K562 (cell line): ENCODE measurements at regions not wholly inside any gene's neighbourhood (a gene's known extent, or its start where the extent isn't known, plus 50 kb on each side); places are given as distances from the start of the nearest gene placed in this dataset.

Experiments used
- ATAC-seq: fragments of 200-7000 bp; cut with Tn5 transposase; 3 replicates; pipeline ENCODE4 v1.9.1; 2020; ENCODE audit warnings: moderate library complexity
- BruUV-seq: library from RNA; stranded (reverse); fragments of 400-500 nt; replicated peaks from 2 replicates; lab custom pipeline; 2021; lab: Mats Ljungman, UMichigan
- CTCF ChIA-PET: fragments of 300-600 bp; formaldehyde crosslinking; extraction: SDS; loops from one replicate; lab custom pipeline; 2021; ENCODE audit warnings: low intra/inter-chr PET ratio; lab: Yijun Ruan, JAX
- POLR2A ChIA-PET: fragments of 300-600, 350-650 bp; sonication (Branson Sonifier 250); formaldehyde crosslinking; extraction: SDS; loops from one replicate; lab custom pipeline; 2021; ENCODE audit warnings: antibody characterized with exemption, inconsistent platforms; lab: Yijun Ruan, JAX
- DNase-seq, 4 experiments: peaks; one replicate each; pipeline versions ENCODE4 v3.0.0 to v3.0.0-alpha.2; 2011 to 2018; ENCODE audit warnings: low spot score in 3 of 4, mixed read lengths in 3 of 4; ENCODE audit errors: extremely low read depth in 1 of 4
- FAIRE-seq: peaks from 2 replicates; lab custom pipeline; 2011; peaks lifted over from hg19 to GRCh38; lab: Jason Lieb, UNC
- H2AFZ ChIP-seq: 2 replicates; pipeline ENCODE4 v1.6.0; 2011; ENCODE audit warnings: low read depth, low read length, control low read depth, inconsistent platforms
- H3K27ac ChIP-seq: fragments of 200-600 bp; 3 replicates; pipeline ENCODE4 v1.8.0; 2011; ENCODE audit warnings: low read depth, mild to moderate bottlenecking, control low read depth, inconsistent platforms, low read length, moderate library complexity, mixed read lengths; ENCODE audit errors: extremely low read depth
- H3K27me3 ChIP-seq, 2 experiments: fragments of 300-600 bp in 1 of 2; 2 replicates in 1 of 2; 3 replicates in 1 of 2; pipeline versions ENCODE4 v1.6.0 to v1.8.0; 2011; ENCODE audit warnings: inconsistent platforms in 2 of 2, low read length in 2 of 2, mild to moderate bottlenecking in 1 of 2, mixed read lengths in 1 of 2, moderate library complexity in 1 of 2; ENCODE audit not compliant: control insufficient read depth in 2 of 2, insufficient read depth in 2 of 2
- H3K36me3 ChIP-seq: fragments of 300-600 bp; 3 replicates; pipeline ENCODE4 v1.8.0; 2011; ENCODE audit warnings: mild to moderate bottlenecking, low read length, inconsistent platforms; ENCODE audit not compliant: control insufficient read depth, insufficient read depth
- H3K4me1 ChIP-seq, 2 experiments: fragments of 200-600 bp in 1 of 2; replicated peaks in 1 of 2; 2 replicates in 1 of 2; 3 replicates in 1 of 2; pipeline versions ENCODE4 v1.5.1 to v1.8.0; 2011; ENCODE audit warnings: inconsistent platforms in 2 of 2, low read length in 2 of 2, mild to moderate bottlenecking in 1 of 2, mixed read lengths in 1 of 2, moderate library complexity in 1 of 2; ENCODE audit not compliant: control insufficient read depth in 2 of 2, insufficient read depth in 2 of 2
- H3K4me2 ChIP-seq: 2 replicates; pipeline ENCODE4 v1.6.1; 2011; ENCODE audit warnings: low read length, control low read depth, inconsistent platforms, mixed read lengths; ENCODE audit not compliant: insufficient read depth
- H3K4me3 ChIP-seq: fragments of 200-600 bp; sonication (generic), shearing (Covaris generic); 2 replicates; pipeline ENCODE4 v1.5.1; 2016; ENCODE audit warnings: control low read depth, inconsistent platforms
- H3K79me2 ChIP-seq: fragments of 200-600 bp; 3 replicates; pipeline ENCODE4 v1.8.0; 2011; ENCODE audit warnings: low read length, inconsistent platforms; ENCODE audit not compliant: control insufficient read depth, insufficient read depth
- H3K9ac ChIP-seq, 2 experiments: 2 replicates each; pipeline versions ENCODE4 v1.6.0 to v1.6.1; 2011; ENCODE audit warnings: low read depth in 2 of 2, low read length in 2 of 2, control low read depth in 1 of 2, inconsistent platforms in 1 of 2, mild to moderate bottlenecking in 1 of 2, mixed read lengths in 1 of 2; ENCODE audit not compliant: insufficient read depth in 1 of 2
- H3K9me1 ChIP-seq: one replicate; pipeline ENCODE4 v1.6.0; 2011; ENCODE audit warnings: inconsistent platforms, mild to moderate bottlenecking, low read length, moderate library complexity; ENCODE audit not compliant: control insufficient read depth, insufficient read depth
- H3K9me3 ChIP-seq: replicated peaks from 2 replicates; pipeline ENCODE4 v1.5.1; 2011; ENCODE audit warnings: low read depth, low read length, inconsistent platforms; ENCODE audit not compliant: control insufficient read depth, insufficient read depth
- H4K20me1 ChIP-seq: replicated peaks from 2 replicates; pipeline ENCODE4 v1.6.1; 2011; ENCODE audit warnings: low read length, inconsistent platforms, mixed read lengths; ENCODE audit not compliant: control insufficient read depth, insufficient read depth
- DMBX1 ChIP-seq: fragments of 250-450 bp; sonication (Bioruptor Pico); IDR thresholded peaks from 2 replicates; pipeline ENCODE4 v1.8.0; 2022; ENCODE audit warnings: inconsistent platforms, mild to moderate bottlenecking, moderate library complexity, borderline replicate concordance
- ZNF740 ChIP-seq, 3 experiments: fragments of 200-800 bp in 1 of 3; sonication (Bioruptor generic) in 1 of 3; sonication (generic) in 1 of 3; formaldehyde crosslinking in 1 of 3; IDR thresholded peaks; 2 replicates each; pipeline versions ENCODE4 v1.6.1 to v1.8.0; 2016 to 2022; ENCODE audit warnings: mild to moderate bottlenecking in 2 of 3, missing compliant biosample characterization in 2 of 3, missing genetic modification characterization in 2 of 3, missing genetic modification reagents in 1 of 3
- WGBS: fragments of 100-300 bp; shearing (Covaris generic); methylation state at CpG from one replicate; pipeline ENCODE4 v1.1.6; 2016; ENCODE audit warnings: low coverage, mixed read lengths; ENCODE audit not compliant: insufficient coverage; ENCODE audit errors: missing lambda C conversion rate; 5-methylcytosine and 5-hydroxymethylcytosine counted together
- in situ Hi-C: fragments of 300-500 bp; cut with MboI; formaldehyde crosslinking; loops from 4 replicates; pipeline ENCODE4 v1.15.0; 2018; ENCODE audit warnings: inconsistent platforms, mixed read lengths
- intact Hi-C: fragments of 100-400 bp; cut with micrococcal nuclease; formaldehyde crosslinking; loops from 2 replicates; pipeline ENCODE4 v1.14.2; 2022

DNA sequence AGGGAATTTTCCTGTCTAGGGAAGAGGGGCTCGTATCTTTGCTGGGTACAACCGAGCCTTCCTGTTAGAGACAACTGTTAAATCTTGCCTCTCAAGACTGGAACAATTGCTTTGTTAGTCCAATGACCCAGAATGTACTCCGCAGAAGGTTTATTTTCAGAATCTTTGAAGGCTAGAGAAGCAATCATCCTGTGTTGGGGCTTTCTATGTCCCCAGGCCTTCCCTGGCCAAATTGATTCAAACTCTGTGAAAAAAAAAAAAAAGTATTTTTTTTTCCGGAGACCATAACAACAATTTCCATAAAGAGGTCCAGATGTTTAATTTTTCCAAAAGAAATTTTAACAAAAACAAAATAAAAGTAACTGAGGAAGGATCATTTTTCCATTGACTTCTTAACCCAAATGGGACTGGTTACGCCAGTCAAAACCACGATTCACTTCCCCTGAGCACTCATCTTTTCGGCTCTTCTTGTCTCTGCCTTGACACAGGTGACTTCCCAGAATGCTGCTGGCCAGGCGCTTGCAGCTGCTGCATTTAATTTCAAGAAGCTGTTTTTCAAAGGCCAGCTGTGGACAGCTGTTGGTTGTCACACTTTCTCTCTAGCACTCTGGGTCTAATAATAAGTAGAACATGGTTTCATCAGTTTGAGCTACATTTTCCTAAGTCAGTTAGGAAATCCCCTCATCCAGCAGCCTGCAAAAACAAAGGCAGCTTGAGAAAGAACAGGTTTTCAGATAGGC lies 81.6 kb upstream of the MANSC4 start:
- Histone ChIP-seq H3K4me2 (no peak overlapping the region), H3K4me1 (peaks cover 0 to 48% of the 10 kb centered on the region in 2 experiments; a peak in 4 of 5 replicates), H3K4me3 (no peak overlapping the region), H3K27me3 (no peaks in the 10 kb centered on the region), H2AFZ (0 out of 2 replicates have a peak overlapping the region, but pooled peaks have one; percentile 51), H4K20me1 (no peaks in the 10 kb centered on the region), H3K27ac (no peak overlapping the region), H3K9me3 (no peaks in the 10 kb centered on the region), H3K9me1 (no peaks in the 10 kb centered on the region), H3K9ac (no peak overlapping the region), H3K36me3 (no peaks in the 10 kb centered on the region), H3K79me2 (no peaks in the 10 kb centered on the region)
- intact Hi-C loops = no loop called here
- FAIRE-seq (no peak), ATAC-seq (no peak), DNase-seq (peak in 1 of 4 experiments; percentile 1)
- no TSS peak for BruUV-seq
- CTCF ChIA-PET = no interaction called here
- 82% methylated on average over 8 of the region's 8 CpGs for WGBS
- in situ Hi-C loops = no loop called here
- POLR2A ChIA-PET = interaction anchor here (0.8 to 1.2 kb wide), 3 partner anchors 9 to 45 kb away, joined by 3 to 5 read pairs (median 5); no protein-coding TSS in a partner anchor
- TF ChIP-seq ZNF740 (CRISPR knock-in tag; IDR thresholded peaks at IDR 0.05) (no peak), ZNF740 (tag; IDR thresholded peaks at IDR 0.05) (no peak), DMBX1 (CRISPR knock-in tag) (peak; percentile 73; the same call in 1 of the 2 replicates)
